ENCODE measurements at regions not wholly inside any gene's neighbourhood (a gene's known extent, or its start where the extent isn't known, plus 50 kb on each side); places are given as distances from the start of the nearest gene placed in this dataset.

DNA sequence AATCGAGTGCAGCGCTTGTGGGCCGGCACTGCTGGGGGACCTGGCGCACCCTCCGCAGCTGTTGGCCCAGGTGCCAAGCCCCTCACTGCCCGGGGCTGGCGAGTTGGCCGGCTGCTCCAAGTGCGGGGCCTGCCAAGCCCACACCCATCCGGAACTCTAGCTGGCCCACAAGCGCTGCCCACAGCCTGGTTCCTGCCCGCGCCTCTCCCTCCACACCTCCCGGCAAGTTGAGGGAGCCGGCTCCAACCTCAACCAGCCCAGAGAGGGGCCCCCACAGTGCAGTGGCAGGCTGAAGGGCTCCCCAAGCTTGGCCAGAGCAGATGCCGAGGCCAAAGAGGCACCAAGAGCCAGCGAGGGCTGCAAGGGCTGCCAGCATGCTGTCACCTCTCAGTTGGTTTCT lies 73.4 kb downstream of the PLXNA1 start:
- Histone ChIP-seq H3K9me3 (peaks cover 0 to 13% of the 10 kb centered on the region in 2 donors), H3K27ac (no peak overlapping the region), H3K4me3 (no peak overlapping the region), H3K36me3 (no peaks in the 10 kb centered on the region), H3K27me3 (no peaks in the 10 kb centered on the region), H3K4me1 (no peaks in the 10 kb centered on the region)
- no peak for DNase-seq (ENCODE audit: low spot score)
- TF ChIP-seq, protein P1, sequence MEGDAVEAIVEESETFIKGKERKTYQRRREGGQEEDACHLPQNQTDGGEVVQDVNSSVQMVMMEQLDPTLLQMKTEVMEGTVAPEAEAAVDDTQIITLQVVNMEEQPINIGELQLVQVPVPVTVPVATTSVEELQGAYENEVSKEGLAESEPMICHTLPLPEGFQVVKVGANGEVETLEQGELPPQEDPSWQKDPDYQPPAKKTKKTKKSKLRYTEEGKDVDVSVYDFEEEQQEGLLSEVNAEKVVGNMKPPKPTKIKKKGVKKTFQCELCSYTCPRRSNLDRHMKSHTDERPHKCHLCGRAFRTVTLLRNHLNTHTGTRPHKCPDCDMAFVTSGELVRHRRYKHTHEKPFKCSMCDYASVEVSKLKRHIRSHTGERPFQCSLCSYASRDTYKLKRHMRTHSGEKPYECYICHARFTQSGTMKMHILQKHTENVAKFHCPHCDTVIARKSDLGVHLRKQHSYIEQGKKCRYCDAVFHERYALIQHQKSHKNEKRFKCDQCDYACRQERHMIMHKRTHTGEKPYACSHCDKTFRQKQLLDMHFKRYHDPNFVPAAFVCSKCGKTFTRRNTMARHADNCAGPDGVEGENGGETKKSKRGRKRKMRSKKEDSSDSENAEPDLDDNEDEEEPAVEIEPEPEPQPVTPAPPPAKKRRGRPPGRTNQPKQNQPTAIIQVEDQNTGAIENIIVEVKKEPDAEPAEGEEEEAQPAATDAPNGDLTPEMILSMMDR (IDR thresholded peaks at IDR 0.05): no peak

GRCh38 chr3:127056976-127057375 lies 74.1 kb downstream of the PLXNA1 start:
- no peak overlapping the region for H3K4me3 ChIP-seq
- TF ChIP-seq, protein P1 (IDR thresholded peaks at IDR 0.05): no peak
- peaks cover 0 to 13% of the 10 kb centered on the region in 2 donors for H3K9me3 ChIP-seq
- no peaks in the 10 kb centered on the region for H3K4me1 ChIP-seq
- DNase-seq (ENCODE audit: low spot score): no peak
- no peaks in the 10 kb centered on the region for H3K27me3 ChIP-seq
- H3K36me3 ChIP-seq: no peaks in the 10 kb centered on the region
- H3K27ac ChIP-seq: no peak overlapping the region

GRCh38 chr3:127059072-127059471 lies 76.2 kb downstream of the PLXNA1 start:
- Histone ChIP-seq H3K4me3 (no peak overlapping the region), H3K27ac (no peak overlapping the region), H3K27me3 (no peaks in the 10 kb centered on the region), H3K9me3 (peaks cover 0 to 13% of the 10 kb centered on the region in 2 donors), H3K4me1 (no peaks in the 10 kb centered on the region), H3K36me3 (no peaks in the 10 kb centered on the region)
- TF ChIP-seq, protein P1 (IDR thresholded peaks at IDR 0.05): no peak
- no peak for DNase-seq (ENCODE audit: low spot score)

- Histone ChIP-seq H3K4me1 (no peaks in the 10 kb centered on the region), H3K27ac (no peak overlapping the region), H3K4me3 (no peak overlapping the region), H3K36me3 (no peaks in the 10 kb centered on the region), H3K27me3 (no peaks in the 10 kb centered on the region), H3K9me3 (peaks cover 0 to 12% of the 10 kb centered on the region in 2 donors)
- TF ChIP-seq, protein P1 (IDR thresholded peaks at IDR 0.05): no peak
- no peak for DNase-seq (ENCODE audit: low spot score)
Measured at GRCh38 chr3:127061641-127062040, 78.7 kb downstream of the PLXNA1 start.

DNA sequence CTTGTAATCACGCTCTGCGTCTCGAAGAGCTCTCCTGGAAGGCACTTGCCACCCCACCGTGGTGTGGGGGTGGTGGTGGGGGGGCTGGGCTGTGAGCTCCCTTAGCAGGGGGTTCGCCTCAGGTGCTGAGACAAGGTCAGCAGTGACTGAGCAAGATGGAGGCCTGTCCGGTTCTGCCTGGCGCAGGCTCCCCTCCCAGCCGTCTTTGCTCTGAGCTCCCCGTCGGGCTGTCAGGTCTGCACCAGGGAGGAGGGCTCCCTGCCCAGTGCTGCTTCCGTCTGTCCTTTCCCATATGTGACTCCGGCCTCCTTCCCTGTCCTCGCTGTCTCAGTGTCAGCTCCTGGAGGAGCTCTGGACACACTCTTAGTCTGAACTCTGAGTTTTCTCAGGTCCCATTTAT lies 80.0 kb downstream of the PLXNA1 start:
- H3K4me1 ChIP-seq: no peaks in the 10 kb centered on the region
- no peak overlapping the region for H3K27ac ChIP-seq
- H3K27me3 ChIP-seq: no peaks in the 10 kb centered on the region
- TF ChIP-seq, protein P1 (IDR thresholded peaks at IDR 0.05): no peak
- peaks cover 0 to 6% of the 10 kb centered on the region in 2 donors for H3K9me3 ChIP-seq
- no peak overlapping the region for H3K4me3 ChIP-seq
- no peaks in the 10 kb centered on the region for H3K36me3 ChIP-seq
- DNase-seq (ENCODE audit: low spot score): no peak

DNA sequence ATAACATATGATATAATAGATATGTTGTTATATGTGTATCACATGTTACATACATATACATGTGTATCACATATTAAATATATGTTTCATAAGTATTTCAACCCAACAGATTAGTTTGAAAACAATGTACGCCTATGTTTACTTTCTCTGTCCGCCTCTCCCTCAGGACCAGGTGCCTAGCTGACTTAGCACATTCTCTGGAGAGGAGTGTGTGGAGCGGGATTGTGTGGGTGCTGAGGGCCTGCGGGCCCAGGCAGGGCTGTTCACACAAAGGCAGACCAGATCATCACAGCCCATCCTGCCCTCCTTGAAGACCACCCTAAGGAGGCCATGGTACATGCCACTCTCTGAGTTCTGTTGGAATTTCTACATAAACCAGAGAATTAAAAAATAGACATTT lies 81.0 kb downstream of the PLXNA1 start:
- TF ChIP-seq, protein P1 (IDR thresholded peaks at IDR 0.05): no peak
- Histone ChIP-seq H3K4me1 (no peaks in the 10 kb centered on the region), H3K27me3 (no peaks in the 10 kb centered on the region), H3K9me3 (peaks cover 0 to 4% of the 10 kb centered on the region in 2 donors), H3K4me3 (no peak overlapping the region), H3K27ac (no peak overlapping the region), H3K36me3 (no peaks in the 10 kb centered on the region)
- DNase-seq (ENCODE audit: low spot score): no peak

All from right atrium auricular region (tissue), 2 donors.